Ishikawa (cell line): ENCODE measurements at regions not wholly inside any gene's neighbourhood (a gene's known extent, or its start where the extent isn't known, plus 50 kb on each side); places are given as distances from the start of the nearest gene placed in this dataset.

Experiments used
- CEBPB ChIP-seq: IDR thresholded peaks from 2 replicates; pipeline ENCODE4 v1.6.1; 2012
- CREB1 ChIP-seq: IDR thresholded peaks from 2 replicates; pipeline ENCODE4 v1.6.1; 2012; ENCODE audit warnings: low read depth
- EGR1 ChIP-seq: IDR thresholded peaks from 2 replicates; pipeline ENCODE4 v1.6.1; 2012
- EP300 ChIP-seq: IDR thresholded peaks from 2 replicates; pipeline ENCODE4 v1.6.1; 2012; ENCODE audit warnings: borderline replicate concordance
- FOXM1 ChIP-seq: IDR thresholded peaks from 2 replicates; pipeline ENCODE4 v1.6.1; 2012; ENCODE audit warnings: low read depth, borderline replicate concordance
- MAX ChIP-seq: IDR thresholded peaks from 2 replicates; pipeline ENCODE4 v1.6.1; 2012
- NFIC ChIP-seq: IDR thresholded peaks from 2 replicates; pipeline ENCODE4 v1.6.1; 2012
- RAD21 ChIP-seq: IDR thresholded peaks from 2 replicates; pipeline ENCODE4 v1.6.1; 2012; ENCODE audit warnings: low read depth
- REST ChIP-seq: IDR thresholded peaks from 2 replicates; pipeline ENCODE4 v1.6.1; 2012; ENCODE audit warnings: low read depth, mild to moderate bottlenecking
- TAF1 ChIP-seq: IDR thresholded peaks from 2 replicates; pipeline ENCODE4 v1.6.1; 2012; ENCODE audit warnings: low read depth, mild to moderate bottlenecking
- TCF12 ChIP-seq: IDR thresholded peaks from 2 replicates; pipeline ENCODE4 v1.6.1; 2012; ENCODE audit warnings: low read depth
- TEAD4 ChIP-seq: IDR thresholded peaks from 2 replicates; pipeline ENCODE4 v1.6.1; 2012
- YY1 ChIP-seq: IDR thresholded peaks from 2 replicates; pipeline ENCODE4 v1.6.1; 2012; ENCODE audit warnings: low read depth
- ZBTB7A ChIP-seq: IDR thresholded peaks from 2 replicates; pipeline ENCODE4 v1.6.1; 2012; ENCODE audit warnings: low read depth

- TF ChIP-seq MAX (peak; percentile 66), TCF12 (peak; percentile 94), YY1 (no peak), TEAD4 (peak; percentile 81), TAF1 (no peak), FOXM1 (peak; percentile 71), REST (no peak), ZBTB7A (no peak), EP300 (peak; percentile 91; the same call in 1 of the 2 replicates), RAD21 (peak; percentile 47), CREB1 (no peak), CEBPB (no peak), EGR1 (no peak), NFIC (peak; percentile 89)
These were observed 236.8 kb downstream of the OPA1 start for GRCh38 chr3:193829781-193830180.
